BJ (cell line): ENCODE measurements at regions not wholly inside any gene's neighbourhood (a gene's known extent, or its start where the extent isn't known, plus 50 kb on each side); places are given as distances from the start of the nearest gene placed in this dataset.
A peak's percentile ranks its signal among the peaks of the same experiment; 100 is the strongest.

Experiments
- CTCF ChIA-PET: fragments of 350-600 bp; formaldehyde crosslinking; extraction: SDS; loops from one replicate; lab custom pipeline; 2021; ENCODE audit warnings: antibody characterized with exemption, inconsistent platforms; lab: Yijun Ruan, JAX
- POLR2A ChIA-PET: fragments of 300-600 bp; sonication (Branson Sonifier 250); formaldehyde crosslinking; extraction: SDS; loops from one replicate; lab custom pipeline; 2021; ENCODE audit warnings: antibody characterized with exemption; lab: Charles Lee
- DNase-seq: peaks from one replicate; pipeline ENCODE4 v3.0.0-alpha.2; 2011; ENCODE audit warnings: low read depth
- H3K27me3 ChIP-seq: 2 replicates; pipeline ENCODE4 v1.6.0; 2011; ENCODE audit warnings: low read length; ENCODE audit not compliant: control insufficient read depth, insufficient read depth
- H3K36me3 ChIP-seq: 2 replicates; pipeline ENCODE4 v1.5.1; 2011; ENCODE audit warnings: low read length; ENCODE audit not compliant: control insufficient read depth, insufficient read depth
- H3K4me3 ChIP-seq: 2 replicates; pipeline ENCODE4 v1.5.1; 2011; ENCODE audit warnings: low read depth, mild to moderate bottlenecking, control low read depth, low read length
- CTCF ChIP-seq: IDR thresholded peaks from 2 replicates; pipeline ENCODE4 v1.5.1; 2011; ENCODE audit warnings: low read depth, mild to moderate bottlenecking, control low read depth, inconsistent platforms, low read length, moderate library complexity; ENCODE audit not compliant: insufficient read depth

GRCh38 chr2:125491663-125492062 is 1164.3 kb upstream of the GYPC start:
- H3K27me3 ChIP-seq = no peaks in the 10 kb centered on the region
- no peak for TF ChIP-seq CTCF
- H3K4me3 ChIP-seq = no peak overlapping the region
- ChIA-PET CTCF (no interaction called here), POLR2A (no interaction called here)
- DNase-seq = no peak
- H3K36me3 ChIP-seq = no peaks in the 10 kb centered on the region

GRCh38 chr2:125512313-125512712 is 1143.6 kb upstream of the GYPC start:
- Histone ChIP-seq H3K27me3 (no peaks in the 10 kb centered on the region), H3K36me3 (no peaks in the 10 kb centered on the region), H3K4me3 (no peak overlapping the region)
- no peak for DNase-seq
- ChIA-PET POLR2A (no interaction called here), CTCF (no interaction called here)
- no peak for TF ChIP-seq CTCF

- DNase-seq = no peak
- H3K36me3 ChIP-seq = no peaks in the 10 kb centered on the region
Observed at GRCh38 chr2:125516496-125517109, 1139.4 kb upstream of the GYPC start.

GRCh38 chr2:125526093-125526492 is 1129.9 kb upstream of the GYPC start:
- ChIA-PET POLR2A (no interaction called here), CTCF (interaction anchor here (0.7 to 1.1 kb wide), 2 partner anchors 10 to 184 kb away, joined by 3 read pairs; no protein-coding TSS in a partner anchor)
- no peak for DNase-seq
- H3K36me3 ChIP-seq = no peaks in the 10 kb centered on the region
- no peak overlapping the region for H3K4me3 ChIP-seq
- no peak for TF ChIP-seq CTCF
- no peaks in the 10 kb centered on the region for H3K27me3 ChIP-seq

More at GRCh38 chr2:125516496-125517109, 1139.4 kb upstream of the GYPC start:
- no peaks in the 10 kb centered on the region for H3K27me3 ChIP-seq
- CTCF ChIA-PET = interaction anchor here (0.6 kb wide), 1 partner anchor 10 kb away, joined by 3 read pairs; no protein-coding TSS in a partner anchor
- TF ChIP-seq CTCF = peak; percentile 45
- H3K4me3 ChIP-seq = no peak overlapping the region
- POLR2A ChIA-PET = no interaction called here

GRCh38 chr2:125535089-125535488 is 1120.9 kb upstream of the GYPC start:
- Histone ChIP-seq H3K4me3 (no peak overlapping the region), H3K36me3 (no peaks in the 10 kb centered on the region), H3K27me3 (no peaks in the 10 kb centered on the region)
- DNase-seq = no peak
- ChIA-PET CTCF (no interaction called here), POLR2A (no interaction called here)
- TF ChIP-seq CTCF = no peak
